ENCODE measurements at regions not wholly inside any gene's neighbourhood (a gene's known extent, or its start where the extent isn't known, plus 50 kb on each side); places are given as distances from the start of the nearest gene placed in this dataset.

GRCh38 chr13:106383791-106384190 is 151.7 kb downstream of the EFNB2 start:
- Histone ChIP-seq H3K27me3 (no peaks in the 10 kb centered on the region), H3K27ac (no peak overlapping the region), H3K4me3 (no peak overlapping the region), H3K9me3 (no peaks in the 10 kb centered on the region), H3K4me1 (peaks cover 3 to 14% of the 10 kb centered on the region in 2 donors), H3K36me3 (no peaks in the 10 kb centered on the region)
- intact Hi-C loops (cut with DNase I) = no loop called here
- DNase-seq (ENCODE audit: low spot score in 2 of 2) = no peak
- no peak for TF ChIP-seq CTCF (IDR thresholded peaks at IDR 0.05)

- H3K36me3 ChIP-seq = no peaks in the 10 kb centered on the region
- H3K27me3 ChIP-seq = no peaks in the 10 kb centered on the region
- H3K4me3 ChIP-seq = no peak overlapping the region
- peaks cover 3 to 14% of the 10 kb centered on the region in 2 donors for H3K4me1 ChIP-seq
- peak overlapping the region; percentile 6 to 30 for H3K27ac ChIP-seq
- intact Hi-C loops (cut with DNase I) = no loop called here
- DNase-seq (ENCODE audit: low spot score in 2 of 2) = no peak
- H3K9me3 ChIP-seq = no peaks in the 10 kb centered on the region
- no peak for TF ChIP-seq CTCF (IDR thresholded peaks at IDR 0.05)
Observed at GRCh38 chr13:106382534-106382933, 152.9 kb downstream of the EFNB2 start.

DNA sequence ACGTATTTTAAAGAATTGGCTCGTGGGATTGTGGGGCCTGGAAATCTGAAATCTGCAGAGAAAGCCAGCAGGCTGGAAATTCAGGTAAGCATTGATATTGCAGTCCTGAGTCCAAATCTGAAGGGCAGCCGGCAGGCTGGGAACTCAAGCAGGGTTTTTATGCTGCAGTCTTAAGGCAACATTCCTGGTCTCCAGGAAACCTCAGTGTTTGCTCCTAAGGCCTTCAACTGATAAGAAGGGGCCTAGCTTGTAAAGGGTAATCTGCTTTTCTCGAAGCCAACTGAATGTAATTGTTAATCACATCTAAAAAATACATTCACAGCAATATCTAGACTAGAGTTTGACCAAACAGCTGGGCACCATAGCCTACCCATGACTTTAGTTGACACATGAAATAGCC is 154.4 kb downstream of the EFNB2 start:
- intact Hi-C loops (cut with DNase I) = no loop called here

GRCh38 chr13:106377931-106378662 is 157.4 kb downstream of the EFNB2 start:
- Histone ChIP-seq H3K27ac (no peak overlapping the region), H3K36me3 (no peaks in the 10 kb centered on the region), H3K27me3 (no peaks in the 10 kb centered on the region), H3K9me3 (no peaks in the 10 kb centered on the region), H3K4me1 (peaks cover 8 to 24% of the 10 kb centered on the region in 2 donors), H3K4me3 (no peak overlapping the region)
- intact Hi-C loops (cut with DNase I) = loop anchor here (10.0 kb wide), 1 partner anchor 127 kb away; no protein-coding TSS in a partner anchor
- DNase-seq (ENCODE audit: low spot score in 2 of 2) = no peak
- no peak for TF ChIP-seq CTCF (IDR thresholded peaks at IDR 0.05)

More for the DNA sequence above, 154.4 kb downstream of the EFNB2 start:
- TF ChIP-seq CTCF (IDR thresholded peaks at IDR 0.05) = no peak
- Histone ChIP-seq H3K4me1 (peaks cover 3 to 14% of the 10 kb centered on the region in 2 donors), H3K27ac (no peak overlapping the region), H3K9me3 (no peaks in the 10 kb centered on the region), H3K4me3 (no peak overlapping the region), H3K36me3 (no peaks in the 10 kb centered on the region), H3K27me3 (no peaks in the 10 kb centered on the region)
- DNase-seq (ENCODE audit: low spot score in 2 of 2) = no peak

DNA sequence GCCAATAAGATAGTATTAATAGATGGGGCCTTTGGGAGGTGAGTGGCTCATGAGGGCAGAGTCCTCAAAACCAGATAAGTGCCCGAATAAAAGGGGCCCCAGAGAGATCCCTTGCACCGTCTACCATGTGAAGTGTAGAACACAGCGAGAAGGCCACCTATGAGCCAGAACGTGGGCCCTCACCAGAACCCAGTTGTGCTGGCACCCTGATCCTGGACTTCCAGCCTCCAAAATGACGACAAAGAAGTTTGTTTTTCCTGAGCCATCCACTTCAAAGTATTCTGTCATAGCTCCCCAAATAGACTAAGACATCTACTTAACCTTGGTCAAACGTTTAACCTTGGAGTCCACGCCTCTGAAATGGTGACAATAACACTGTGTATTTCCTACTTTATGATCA is 158.1 kb downstream of the EFNB2 start:
- no peak overlapping the region for H3K4me3 ChIP-seq
- intact Hi-C loops (cut with DNase I) = loop anchor here (10.0 kb wide), 1 partner anchor 127 kb away; no protein-coding TSS in a partner anchor
- TF ChIP-seq CTCF (IDR thresholded peaks at IDR 0.05) = no peak
- no peaks in the 10 kb centered on the region for H3K36me3 ChIP-seq
- no peak overlapping the region for H3K27ac ChIP-seq
- H3K9me3 ChIP-seq = no peaks in the 10 kb centered on the region
- no peaks in the 10 kb centered on the region for H3K27me3 ChIP-seq
- DNase-seq (ENCODE audit: low spot score in 2 of 2) = no peak
- H3K4me1 ChIP-seq = peaks cover 8 to 28% of the 10 kb centered on the region in 2 donors

Data from ascending aorta (tissue), 2 donors.